ENCODE measurements at regions not wholly inside any gene's neighbourhood (a gene's known extent, or its start where the extent isn't known, plus 50 kb on each side); places are given as distances from the start of the nearest gene placed in this dataset.

- TF ChIP-seq CTCF (IDR thresholded peaks at IDR 0.05): no peak
- no peak for TF ChIP-seq POLR2A (IDR thresholded peaks at IDR 0.05)
Measured at GRCh38 chr15:95600367-95600766, 730.1 kb upstream of the NR2F2 start.
